HG02870 (cell line): ENCODE measurements at regions not wholly inside any gene's neighbourhood (a gene's known extent, or its start where the extent isn't known, plus 50 kb on each side); places are given as distances from the start of the nearest gene placed in this dataset.

Experiments
- ATAC-seq: cut with Tn5 transposase; IDR thresholded peaks from one replicate; pipeline ENCODE4 v1.9.1; 2021; ENCODE audit warnings: mild to moderate bottlenecking, moderate library complexity; ENCODE audit not compliant: unreplicated experiment

DNA sequence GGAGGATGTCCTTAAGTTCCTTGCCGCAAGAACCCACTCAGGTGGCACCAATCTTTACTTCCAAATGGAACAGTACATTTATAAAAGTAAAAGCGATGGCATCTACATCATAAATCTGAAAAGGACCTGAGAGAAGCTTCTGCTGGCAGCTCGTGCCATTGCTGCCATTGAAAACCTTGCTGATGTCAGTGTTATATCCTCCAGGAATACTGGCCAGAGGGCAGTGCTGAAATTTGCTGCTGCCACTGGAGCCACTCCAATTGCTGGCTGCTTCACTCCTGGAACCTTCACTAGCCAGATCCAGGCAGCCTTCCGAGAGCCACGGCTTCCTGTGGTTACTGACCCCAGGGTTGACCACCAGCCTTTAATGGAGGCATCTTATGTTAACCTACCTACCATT, 191.7 kb downstream of the TRIM27 start:
- ATAC-seq, result no peak

DNA sequence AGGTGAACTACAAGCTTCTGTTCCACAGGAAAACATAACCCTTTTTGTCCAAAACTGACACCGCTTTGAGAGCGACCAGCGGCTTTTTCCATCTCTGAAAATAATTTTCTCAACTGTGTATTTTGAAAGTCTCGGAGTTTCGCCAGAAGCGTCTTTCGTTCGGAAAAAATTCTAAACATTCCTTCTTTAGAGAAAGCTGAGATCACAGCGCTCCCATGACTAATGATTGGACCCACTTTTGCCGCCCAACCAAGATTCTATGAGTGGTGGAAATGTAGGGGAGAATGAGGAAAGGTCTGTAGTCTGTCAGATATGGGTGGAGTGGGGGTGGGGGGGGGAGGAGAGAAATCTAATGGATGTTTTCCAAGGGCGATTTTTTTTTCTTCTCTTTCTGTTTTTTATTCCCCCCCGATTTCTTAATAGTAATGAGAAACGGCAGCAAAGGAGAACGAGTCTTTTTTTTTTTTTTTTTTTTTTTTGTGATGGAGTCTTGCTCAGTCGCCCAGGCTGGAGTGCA, 189.3 kb downstream of the TRIM27 start:
- ATAC-seq, result no peak

DNA sequence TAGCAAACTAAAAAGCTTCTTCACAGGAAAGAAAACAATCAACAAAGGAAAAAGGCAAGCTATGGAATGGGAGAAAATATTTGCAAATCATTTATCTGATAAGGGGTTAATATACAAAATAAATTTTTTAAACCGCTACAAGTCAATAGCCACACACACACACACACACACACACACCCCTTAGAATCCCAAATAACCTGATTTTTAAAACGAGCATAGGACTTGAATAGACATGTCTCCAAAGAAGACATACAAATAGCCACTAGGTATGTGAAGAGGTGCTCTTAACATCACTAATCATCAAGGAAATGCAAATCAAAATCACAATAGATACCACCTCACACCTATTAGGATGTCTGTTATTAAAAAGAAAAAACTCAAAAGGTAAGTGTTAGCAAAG, 187.7 kb downstream of the TRIM27 start:
- no peak for ATAC-seq

DNA sequence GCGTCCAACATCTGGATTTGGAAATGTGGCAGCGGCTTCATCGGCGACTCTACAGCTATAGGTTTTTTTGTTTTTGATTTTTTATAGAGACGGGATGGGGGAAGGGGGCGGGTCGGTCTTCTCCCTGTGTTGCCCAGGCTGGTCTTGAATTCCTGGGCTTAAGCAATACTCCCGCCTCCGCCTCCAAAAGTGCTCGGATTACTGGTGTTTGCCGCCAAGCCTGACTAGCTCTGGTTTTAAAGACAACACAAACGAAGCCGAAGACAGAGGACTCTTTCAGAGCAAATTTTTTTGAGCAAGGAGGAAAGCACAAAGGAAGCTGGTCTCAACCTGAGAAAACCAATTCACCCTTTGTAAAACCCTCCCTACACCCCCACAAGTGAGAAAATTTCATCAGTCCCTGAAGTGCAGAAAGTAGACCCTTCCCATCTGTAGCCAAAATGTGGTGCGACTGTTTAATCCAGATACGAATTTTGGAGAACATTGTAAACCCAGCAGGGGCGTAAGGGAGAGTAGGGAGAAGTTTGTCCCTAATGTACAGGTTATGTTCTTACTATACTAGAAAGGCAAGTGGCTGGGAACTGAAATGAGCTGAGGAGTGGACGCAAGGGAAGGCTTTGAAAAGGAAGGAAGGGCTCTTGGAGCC, 185.9 kb downstream of the TRIM27 start:
- no peak for ATAC-seq

DNA sequence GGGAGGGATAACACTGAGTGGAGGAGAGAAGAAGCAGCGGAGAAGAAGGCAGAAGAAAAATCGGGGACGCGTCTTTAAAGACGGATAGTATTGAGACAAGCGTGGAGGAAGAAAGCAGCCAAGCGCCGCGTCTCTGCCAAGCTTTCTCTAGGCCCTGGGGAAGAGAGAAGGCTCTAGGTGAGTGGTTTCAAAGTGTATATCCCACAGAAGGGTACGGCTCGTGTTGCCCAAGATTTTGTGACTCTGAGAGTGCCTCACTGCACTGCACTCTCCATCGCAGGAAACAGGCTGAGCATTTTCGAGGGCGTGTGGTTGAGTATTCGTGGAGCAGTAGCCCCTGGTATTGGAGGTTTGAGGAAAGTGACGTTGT, 185.4 kb downstream of the TRIM27 start:
- no peak for ATAC-seq

DNA sequence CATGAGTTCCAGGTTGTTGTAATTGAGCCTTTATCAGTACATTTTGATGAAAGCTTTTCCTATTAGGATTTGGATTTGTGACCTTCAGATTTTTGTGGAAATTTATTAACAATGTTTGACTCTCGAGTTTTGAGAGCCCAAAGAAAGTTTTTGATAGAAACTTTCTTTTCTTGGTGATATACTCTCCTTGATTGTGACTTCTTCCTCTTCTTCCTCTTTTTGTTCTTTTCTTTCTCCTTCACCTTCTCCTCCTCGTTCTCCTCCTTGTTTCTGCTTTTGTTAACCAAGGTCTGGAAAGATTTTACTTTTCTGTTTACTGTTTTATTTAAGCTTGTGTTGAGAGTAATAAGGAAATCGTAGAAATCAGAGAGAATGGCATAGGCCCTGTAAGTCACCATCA, 182.4 kb downstream of the TRIM27 start:
- no peak for ATAC-seq

DNA sequence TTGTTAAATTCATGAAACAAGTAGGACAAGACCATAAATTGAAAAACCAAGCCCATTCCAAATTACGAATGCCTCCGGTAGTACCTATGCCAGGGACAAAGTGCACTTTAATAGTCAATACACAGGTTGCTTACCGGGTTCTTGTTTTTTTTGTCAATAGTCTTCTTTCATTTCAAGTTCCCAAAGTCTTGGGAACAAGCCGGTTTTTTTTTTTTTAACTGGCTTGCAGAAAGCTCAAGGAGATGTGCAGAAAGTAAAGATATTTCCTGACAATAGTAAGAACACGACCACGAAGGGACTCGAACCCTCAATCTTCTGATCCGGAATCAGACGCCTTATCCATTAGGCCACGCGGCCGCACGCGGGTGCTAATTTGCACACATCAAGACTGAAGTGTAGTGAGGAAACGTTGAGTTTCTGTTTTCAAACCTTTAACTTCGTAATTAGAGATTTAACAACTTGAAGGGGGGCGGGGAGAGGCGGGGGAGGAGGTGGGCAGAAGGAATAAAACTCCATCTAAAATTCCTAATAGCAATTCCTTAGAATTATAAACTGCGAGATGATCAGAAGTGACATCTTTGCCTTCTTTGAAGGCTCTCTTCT, 181.0 kb downstream of the TRIM27 start:
- ATAC-seq, result no peak

DNA sequence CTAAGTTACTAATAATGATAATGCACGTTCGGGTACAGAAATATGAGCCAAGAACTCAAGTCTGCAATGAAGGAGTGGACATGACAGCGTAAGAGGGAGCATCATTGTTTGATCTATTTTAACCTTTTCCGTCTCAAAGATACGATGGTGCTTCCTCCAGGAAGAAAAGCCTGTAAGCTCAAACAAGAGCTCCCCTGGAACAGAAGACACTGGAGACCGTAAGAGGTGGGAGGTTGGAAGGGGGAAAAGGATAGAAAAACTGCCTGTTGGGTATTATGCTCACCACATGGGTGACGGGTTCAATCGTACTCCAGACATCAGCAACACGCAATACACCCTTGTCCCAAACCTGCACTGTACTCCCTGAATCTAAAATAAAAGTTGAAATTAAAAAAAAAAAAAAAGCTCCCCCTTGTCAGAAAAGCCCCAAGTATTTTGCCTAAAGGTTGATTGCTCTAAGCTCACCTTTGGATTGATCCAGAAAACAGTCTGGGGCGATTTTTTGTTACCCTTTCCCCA, 180.5 kb downstream of the TRIM27 start:
- no peak for ATAC-seq

DNA sequence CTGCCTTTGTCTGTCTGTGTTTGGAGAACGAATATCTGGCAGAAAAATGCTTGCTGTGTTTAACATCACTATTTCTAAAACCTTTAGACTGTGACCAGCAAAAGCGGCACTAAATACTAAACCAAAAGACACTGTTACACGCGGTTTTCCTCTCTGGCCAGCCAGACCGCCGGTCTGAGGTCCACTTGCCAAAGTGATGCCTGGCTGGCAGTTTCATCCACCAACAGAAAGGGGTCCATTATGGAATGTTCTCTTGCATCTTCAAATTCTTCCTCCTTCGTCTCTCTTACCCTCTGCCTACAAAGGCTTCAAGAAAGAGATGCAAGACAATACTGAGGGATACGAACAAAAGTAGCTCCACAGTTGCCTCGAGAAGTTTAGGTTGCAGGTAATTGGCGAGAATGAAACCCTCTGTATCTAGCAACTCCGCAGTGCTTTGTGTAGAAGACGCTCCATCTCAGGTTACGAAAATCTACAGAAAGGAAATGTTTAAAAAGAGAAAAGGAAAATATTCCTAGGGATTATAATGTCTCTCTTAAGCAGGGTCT, 176.6 kb downstream of the TRIM27 start:
- ATAC-seq, result no peak

DNA sequence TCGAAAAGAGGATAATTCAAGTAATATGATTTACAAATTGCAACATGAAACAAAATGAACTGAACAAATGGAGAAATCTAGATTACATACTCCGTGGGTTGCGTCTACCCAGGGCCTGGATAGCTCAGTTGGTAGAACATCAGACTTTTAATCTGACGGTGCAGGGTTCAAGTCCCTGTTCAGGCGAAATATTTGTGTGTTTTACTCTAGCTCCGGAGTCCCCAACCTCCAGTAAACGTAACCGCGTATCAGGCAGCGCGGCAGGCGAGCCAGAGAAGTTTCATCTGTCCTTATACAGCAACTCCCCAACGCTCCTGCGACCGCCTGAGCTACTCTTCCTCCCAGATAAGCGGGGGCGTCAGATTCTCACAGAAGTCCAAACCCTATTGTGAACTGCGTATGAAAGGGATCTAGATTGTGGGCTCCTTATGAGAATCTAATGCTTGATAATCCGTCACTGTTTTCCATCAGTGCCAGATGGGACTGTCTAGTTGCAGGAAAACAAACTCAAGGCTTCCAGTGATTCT, 176.1 kb downstream of the TRIM27 start:
- ATAC-seq, result no peak

DNA sequence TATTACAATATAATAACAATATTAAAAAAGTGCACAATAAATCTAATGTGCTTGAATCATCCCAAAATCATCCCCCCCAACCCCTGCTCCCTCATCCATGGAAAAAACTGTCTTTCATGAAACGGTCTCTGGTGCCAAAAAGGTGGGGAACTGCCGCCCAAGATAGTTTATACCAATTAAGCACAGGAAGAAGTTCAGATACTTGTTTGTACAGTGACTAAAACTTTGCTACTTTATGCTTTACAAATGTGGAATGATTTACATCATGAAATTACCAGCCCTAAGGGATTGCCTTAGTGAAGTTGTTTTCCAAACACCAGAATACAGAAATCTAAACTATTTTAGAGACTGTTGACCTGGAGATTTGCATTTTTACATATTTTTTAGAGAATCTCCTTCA, 175.6 kb downstream of the TRIM27 start:
- ATAC-seq, result no peak

DNA sequence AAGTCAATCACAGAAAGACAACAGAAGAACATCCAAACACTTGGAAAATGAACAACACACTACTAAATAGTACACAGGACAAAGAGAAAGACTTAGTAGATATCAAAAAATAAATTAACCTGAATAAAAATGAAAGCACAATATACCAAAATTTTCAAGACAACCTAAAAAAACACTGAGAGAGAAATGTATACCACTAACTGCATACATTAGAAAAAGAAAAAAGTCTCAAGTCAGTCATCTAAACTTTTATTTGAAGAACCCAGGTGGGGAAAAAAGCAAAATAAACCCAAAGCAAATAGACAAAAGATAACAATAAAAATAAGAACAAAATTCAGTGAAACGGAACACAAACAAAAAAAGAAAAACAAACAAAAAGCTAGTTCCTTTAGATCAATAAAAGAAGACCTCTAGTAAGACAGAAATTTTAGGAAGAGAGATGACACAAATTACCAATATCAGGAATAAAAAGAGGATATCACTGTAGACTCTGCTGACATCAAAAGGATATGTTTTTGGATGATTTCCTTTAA, 172.8 kb downstream of the TRIM27 start:
- no peak for ATAC-seq

DNA sequence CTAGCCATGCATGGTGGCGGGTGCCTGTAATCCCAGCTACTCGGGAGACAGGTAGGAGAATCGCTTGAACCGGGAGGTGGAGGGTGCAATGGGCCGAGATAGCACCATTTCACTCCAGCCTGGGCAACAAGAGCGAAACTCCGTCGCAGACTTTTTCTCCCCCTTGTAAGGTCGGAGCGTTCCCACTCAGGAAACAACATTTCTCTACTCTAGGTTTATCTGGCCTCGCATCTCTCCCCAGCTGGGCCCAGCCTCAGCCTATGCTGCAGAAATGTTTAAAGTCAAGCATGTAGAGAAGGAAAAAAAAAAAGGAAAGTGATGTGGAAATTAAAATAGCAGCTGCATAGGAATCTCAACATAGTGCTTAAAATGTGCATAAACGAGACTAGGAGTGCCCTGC, 172.3 kb downstream of the TRIM27 start:
- no peak for ATAC-seq

DNA sequence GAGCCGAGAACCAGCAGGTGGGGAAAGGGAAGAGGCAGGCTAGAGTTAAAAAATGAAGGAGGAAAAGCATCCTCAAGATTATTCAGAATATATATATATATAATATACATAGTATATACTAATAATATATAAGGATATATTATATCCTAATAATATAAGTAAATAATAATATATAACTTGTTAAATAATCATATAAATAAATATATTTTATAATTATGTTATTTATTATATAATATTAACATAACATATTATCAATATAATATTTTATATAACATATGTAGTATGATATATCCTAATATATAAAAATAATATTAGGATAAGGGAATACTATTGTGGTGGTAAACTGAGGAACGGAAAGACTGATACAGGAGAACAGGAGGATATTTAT, 171.8 kb downstream of the TRIM27 start:
- no peak for ATAC-seq

DNA sequence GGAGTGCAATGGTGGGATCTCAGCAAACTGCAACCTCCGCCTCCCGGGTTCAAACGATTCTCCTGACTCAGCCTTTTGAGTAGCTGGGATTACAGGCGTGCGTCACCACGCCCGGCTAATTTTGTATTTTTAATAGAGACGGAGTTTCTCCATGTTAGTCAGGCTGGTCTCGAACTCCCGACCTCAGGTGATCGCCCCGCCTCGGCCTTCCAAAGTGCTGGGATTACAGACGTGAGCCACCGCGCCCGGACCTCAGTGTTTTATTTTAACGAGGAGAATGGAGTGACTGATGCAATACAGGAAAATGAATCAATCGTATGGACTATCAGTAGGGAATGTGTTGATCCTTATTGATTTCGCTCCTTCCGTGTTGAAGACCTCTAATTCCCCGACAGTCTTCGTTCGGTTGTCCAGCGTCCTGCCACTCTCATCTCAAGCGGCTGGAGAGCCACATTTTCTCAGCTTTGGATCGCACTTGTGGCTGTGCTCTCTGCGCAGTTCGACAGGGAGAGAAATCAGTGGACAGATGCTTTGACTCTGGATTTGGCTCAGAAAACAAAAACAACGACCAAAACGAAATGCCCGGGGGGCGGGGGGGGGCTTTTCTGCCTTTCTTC, 166.2 kb downstream of the TRIM27 start:
- ATAC-seq, result no peak

DNA sequence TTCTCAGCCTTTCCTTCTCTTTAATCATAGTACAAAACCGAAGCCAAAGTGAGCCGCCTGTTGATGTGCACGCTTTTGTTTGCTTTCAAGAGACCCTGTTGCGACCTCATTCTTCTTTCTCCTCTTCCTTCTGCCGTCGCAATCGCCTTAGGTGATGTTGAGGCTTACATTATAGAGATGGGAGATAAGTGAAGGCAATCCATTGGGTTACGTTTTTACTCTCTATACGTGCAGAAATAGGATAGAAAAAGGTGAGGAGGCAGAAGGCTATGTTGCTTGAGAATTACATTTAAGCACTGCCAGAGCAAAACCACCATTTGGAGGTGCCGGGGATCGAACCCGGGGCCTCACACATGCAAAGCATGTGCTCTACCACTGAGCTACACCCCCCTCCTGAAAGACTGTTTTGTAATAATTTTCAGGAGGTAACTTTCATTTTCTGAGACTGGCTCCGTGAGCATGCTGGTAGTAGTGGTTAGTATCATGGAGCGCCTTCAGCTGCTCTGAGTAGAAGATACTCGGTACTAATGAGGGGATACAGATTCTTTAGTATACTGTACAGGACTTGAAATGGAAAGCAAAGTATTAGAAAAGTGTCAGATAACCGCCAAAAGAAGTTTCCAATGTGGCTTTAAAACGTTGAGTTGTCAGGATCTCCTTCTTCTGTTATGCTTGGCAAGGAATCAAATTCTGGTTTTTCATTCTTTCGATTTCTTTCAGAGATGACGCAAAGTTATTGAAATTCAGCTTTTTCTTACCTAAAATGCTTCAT, 165.6 kb downstream of the TRIM27 start:
- ATAC-seq, result no peak

DNA sequence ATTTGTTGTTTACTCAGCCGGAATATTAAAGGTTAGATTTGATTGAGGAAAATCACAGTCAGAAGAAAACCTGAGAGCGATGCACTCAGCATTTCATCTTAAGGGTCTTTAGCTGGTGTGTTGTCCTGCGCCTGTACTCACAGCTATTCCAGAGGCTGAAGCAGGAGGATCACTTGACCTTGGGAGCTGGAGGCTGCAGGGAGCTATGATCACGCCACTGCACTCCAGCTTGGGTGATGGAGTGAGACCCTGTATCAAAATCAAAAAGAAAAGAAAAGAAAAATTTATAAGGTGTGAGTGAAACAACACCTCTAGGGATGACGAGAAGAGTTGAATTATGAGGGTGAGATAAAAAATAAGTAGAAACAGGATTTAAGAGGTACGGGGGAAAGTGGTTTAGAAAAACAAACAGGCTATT, 165.0 kb downstream of the TRIM27 start:
- no peak for ATAC-seq

DNA sequence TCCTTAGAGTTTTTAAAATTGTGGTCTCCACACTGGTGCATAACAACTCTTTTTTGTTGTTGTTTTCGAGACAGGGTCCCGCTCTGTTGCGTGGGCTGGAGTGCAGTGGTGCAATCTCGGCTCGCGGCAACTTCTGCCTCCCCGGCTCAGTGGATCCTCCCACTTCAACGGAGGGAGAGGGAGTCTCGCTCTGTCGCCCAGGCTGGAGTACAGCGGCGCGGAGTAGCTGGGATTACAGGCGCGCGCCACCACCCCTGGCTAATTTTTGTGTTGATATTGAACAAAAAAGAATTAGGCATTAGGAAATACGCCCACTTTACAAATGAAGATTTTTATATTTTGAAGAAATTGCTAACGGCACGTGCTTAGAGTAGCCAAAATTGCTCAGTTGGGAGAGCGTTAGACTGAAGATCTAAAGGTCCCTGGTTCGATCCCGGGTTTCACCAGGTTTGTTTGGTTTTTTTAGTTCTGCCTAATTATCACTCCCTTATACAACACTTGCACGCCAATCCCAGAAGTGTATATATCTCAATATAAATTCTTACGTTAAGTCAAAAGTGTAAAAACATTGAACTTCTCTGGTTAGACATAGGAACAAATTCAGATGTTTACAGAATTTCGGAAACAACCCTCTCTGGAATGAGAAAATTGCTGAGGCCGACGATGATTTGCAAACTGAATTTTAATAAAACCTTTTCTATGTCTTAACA, 159.6 kb downstream of the TRIM27 start:
- ATAC-seq, result no peak

DNA sequence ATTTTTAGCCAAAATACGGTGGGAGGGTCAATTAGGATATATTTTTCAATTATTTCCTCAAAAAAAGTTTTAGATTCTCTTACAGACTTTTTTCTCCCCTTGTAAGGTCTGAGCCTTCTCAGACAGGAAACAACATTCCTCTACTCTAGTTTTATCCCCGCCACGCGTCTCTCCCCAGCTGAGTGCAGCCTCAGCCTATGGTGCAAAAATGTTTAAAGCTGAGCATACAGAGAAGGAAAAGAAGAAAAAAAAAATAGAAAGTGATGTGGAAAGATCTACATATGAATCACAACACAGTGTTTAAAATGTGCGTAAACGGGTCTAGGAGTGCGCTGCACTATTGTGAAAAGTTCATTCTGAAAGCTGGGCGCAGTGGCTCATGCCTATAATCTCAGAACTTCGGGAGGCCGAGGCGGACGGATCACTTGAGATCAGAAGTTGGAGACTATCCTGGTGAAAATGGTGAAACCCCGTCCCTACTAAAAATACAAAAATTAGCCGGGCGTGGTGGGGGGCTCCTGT, 159.0 kb downstream of the TRIM27 start:
- no peak for ATAC-seq

DNA sequence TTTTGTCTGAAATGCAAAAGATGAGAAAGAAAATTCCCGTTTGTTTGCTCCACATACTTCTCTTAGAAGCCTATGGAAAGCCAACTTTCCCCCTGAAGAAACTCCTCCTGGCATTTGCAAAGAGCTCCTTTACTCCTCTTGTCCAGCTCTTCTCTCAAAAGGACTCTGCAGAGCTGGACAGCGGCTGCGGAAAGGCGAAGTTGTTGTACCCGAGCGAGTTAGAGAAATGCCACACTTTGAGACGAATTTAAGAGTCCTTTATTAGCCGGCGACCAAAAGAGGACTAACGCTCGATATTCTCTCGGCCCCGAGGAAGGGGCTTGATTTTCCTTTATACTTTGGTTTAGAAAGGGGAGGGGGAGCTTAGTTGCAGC, 157.8 kb downstream of the TRIM27 start:
- ATAC-seq, result no peak
